Retinal pigment epithelial cell (primary cell): ENCODE measurements at regions not wholly inside any gene's neighbourhood (a gene's known extent, or its start where the extent isn't known, plus 50 kb on each side); places are given as distances from the start of the nearest gene placed in this dataset.

Experiments used
- DNase-seq: peaks from one replicate; pipeline ENCODE4 v3.0.0-alpha.2; 2010; ENCODE audit warnings: low read depth
- H3K4me3 ChIP-seq: 2 replicates; pipeline ENCODE4 v1.5.1; 2011; ENCODE audit warnings: mild to moderate bottlenecking, low read length, control low read depth, moderate library complexity
- TF ChIP-seq, protein P1 (sequence below): conservative IDR thresholded peaks from 2 replicates; pipeline ENCODE4 v1.5.1; 2011; ENCODE audit warnings: low read depth, low read length, control low read depth, inconsistent platforms

DNA sequence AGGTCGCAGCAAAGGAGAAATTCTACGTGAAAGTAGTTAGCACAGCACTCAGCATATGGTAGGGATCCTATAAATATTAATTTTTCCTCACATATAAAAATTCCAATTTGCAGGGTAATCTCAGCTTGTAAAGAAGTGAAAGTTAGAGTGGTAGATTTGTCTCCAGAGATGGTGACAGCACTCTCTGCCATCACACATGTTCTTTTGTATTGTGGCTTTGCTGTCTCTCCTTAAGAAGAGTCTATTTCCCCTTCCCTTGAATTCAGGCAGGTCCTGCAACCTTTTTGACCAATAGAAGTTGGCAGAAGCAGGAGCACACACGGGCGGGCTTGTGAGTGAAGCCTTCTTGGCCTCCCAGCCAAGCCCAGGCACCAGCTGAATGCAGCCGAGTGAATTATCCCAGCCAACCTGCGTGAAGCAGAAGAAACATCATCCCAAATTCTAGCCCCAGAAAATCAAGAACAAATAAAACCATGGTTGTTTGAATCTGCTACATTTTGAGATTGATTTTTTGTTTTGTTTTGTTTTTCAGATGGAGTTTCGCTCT, 107.8 kb upstream of the COPS8 start:
- TF ChIP-seq, protein P1, sequence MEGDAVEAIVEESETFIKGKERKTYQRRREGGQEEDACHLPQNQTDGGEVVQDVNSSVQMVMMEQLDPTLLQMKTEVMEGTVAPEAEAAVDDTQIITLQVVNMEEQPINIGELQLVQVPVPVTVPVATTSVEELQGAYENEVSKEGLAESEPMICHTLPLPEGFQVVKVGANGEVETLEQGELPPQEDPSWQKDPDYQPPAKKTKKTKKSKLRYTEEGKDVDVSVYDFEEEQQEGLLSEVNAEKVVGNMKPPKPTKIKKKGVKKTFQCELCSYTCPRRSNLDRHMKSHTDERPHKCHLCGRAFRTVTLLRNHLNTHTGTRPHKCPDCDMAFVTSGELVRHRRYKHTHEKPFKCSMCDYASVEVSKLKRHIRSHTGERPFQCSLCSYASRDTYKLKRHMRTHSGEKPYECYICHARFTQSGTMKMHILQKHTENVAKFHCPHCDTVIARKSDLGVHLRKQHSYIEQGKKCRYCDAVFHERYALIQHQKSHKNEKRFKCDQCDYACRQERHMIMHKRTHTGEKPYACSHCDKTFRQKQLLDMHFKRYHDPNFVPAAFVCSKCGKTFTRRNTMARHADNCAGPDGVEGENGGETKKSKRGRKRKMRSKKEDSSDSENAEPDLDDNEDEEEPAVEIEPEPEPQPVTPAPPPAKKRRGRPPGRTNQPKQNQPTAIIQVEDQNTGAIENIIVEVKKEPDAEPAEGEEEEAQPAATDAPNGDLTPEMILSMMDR = no peak
- no peak overlapping the region for H3K4me3 ChIP-seq
- DNase-seq = no peak

GRCh38 chr2:236979664-236980063, 106.0 kb upstream of the COPS8 start:
- TF ChIP-seq, protein P1 = no peak
- H3K4me3 ChIP-seq = no peak overlapping the region

GRCh38 chr2:236980961-236981360, 104.7 kb upstream of the COPS8 start:
- H3K4me3 ChIP-seq = no peak overlapping the region
- DNase-seq = no peak
- TF ChIP-seq, protein P1 = no peak

More at GRCh38 chr2:236979664-236980063, 106.0 kb upstream of the COPS8 start:
- DNase-seq = no peak

DNA sequence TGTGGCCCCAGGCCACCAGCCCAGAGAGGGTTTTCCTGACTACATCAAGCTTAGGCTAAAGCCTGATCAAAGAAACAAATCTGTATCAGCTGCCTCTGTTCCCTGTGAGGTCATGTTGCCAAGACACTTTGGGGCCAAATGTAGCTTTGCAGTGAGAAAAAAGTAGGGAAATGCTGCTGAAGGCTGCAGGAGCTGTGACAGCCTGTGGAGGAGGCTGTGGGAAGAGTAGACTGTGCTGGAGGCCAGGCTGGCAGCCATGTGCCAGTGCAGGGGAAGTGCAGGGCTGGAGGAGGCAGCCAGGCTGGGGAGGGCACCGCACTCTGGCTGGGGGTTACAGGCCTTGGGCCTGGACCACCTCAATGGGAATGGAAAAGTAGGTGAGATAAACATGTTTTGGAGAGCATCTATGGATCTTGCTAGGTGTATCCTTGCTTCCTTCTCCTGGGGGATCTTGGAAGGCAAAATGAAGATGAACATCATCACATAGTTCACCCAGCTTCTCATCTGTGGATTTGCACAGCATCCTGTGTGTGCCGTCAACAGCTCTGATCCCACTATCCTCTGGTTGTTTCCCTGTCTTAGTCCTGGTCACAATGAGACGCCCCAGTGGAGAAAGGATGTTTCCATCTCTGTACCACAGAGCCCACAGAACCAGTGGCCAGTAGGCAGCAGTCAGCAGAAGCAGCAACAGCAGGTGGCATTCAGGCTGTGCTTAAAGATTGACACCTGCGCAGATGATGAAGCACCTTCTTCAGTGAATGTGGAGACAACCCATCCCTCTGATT, 103.8 kb upstream of the COPS8 start:
- no peak overlapping the region for H3K4me3 ChIP-seq
- TF ChIP-seq, protein P1 = no peak
- no peak for DNase-seq

DNA sequence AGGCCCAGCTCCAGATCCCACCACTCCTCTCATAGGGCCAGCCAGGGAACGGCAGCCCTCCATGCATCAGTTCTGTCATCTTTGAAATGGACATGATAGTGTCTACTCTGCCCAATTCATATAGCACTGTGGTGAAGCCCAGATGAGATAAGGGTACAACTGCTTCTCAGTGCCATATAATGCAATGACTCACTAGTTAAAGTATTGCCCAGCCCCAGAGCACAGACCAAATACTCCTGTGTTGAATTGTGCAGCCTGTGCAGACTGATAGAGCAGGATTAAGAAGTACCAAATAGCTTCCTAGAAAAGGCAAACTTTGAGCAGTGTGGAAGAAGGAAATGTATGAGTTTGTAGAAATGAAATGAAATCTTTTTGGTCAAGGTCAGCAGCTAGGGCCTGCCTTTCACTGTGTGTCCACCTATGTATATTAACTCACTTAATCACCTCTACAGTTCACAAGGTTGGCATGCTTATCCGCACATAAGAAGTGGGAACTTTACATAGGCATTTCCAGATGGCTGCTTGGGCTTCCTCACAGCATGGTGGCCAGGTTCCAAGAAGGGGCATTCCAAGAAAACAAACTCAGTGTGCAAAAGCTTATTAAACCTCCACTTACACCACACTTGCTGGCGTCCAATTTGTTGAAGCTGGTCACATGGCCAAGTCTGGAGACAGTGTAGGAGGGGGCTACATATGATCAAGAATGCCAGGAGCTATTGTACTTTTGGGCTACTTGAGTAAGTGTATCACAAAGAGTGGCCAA, 102.8 kb upstream of the COPS8 start:
- DNase-seq = no peak
- TF ChIP-seq, protein P1 = no peak
- H3K4me3 ChIP-seq = no peak overlapping the region

DNA sequence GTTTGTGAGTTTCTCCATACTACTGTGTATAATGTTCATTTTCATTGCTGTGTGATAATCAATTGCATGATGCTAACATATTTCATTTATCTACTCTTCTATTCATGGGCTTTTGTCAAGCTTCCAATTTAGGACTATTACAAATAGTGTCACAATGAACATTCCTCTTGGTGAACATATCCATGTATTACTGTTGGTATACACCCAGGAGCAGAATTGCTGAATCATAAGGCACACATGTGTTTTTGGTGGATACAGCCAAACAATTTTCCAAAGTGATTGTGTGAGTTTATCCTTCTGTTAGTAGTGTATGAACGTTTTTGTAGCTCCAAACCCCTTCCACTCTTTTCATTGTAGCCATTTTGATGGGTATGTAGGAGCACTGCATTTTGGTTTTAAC, 101.6 kb upstream of the COPS8 start:
- no peak for DNase-seq
- H3K4me3 ChIP-seq = no peak overlapping the region

More for the DNA sequence above, 101.6 kb upstream of the COPS8 start:
- TF ChIP-seq, protein P1 = no peak
